DMS53 treated with DMSO at 0.1 percent for 48 hours (cell line): ENCODE measurements at regions not wholly inside any gene's neighbourhood (a gene's known extent, or its start where the extent isn't known, plus 50 kb on each side); places are given as distances from the start of the nearest gene placed in this dataset.
A peak's percentile ranks its signal among the peaks of the same experiment; 100 is the strongest.
"Not testable (repeated sequence)": the region's sequence is repeated elsewhere in the genome, so short reads cannot be mapped to it uniquely, and the experiment has no call there.

ENCODE experiments used
- DNase-seq: peaks from one replicate; lab custom pipeline; 2025; ENCODE audit not compliant: unreplicated experiment; lab: John Stamatoyannopoulos, UW

- DNase-seq = not testable (repeated sequence)
These were observed 1020.1 kb upstream of the MANEA start for GRCh38 chr6:94557207-94557606.

- DNase-seq = no peak
These were observed 1029.1 kb upstream of the MANEA start for GRCh38 chr6:94548201-94548600.

DNA sequence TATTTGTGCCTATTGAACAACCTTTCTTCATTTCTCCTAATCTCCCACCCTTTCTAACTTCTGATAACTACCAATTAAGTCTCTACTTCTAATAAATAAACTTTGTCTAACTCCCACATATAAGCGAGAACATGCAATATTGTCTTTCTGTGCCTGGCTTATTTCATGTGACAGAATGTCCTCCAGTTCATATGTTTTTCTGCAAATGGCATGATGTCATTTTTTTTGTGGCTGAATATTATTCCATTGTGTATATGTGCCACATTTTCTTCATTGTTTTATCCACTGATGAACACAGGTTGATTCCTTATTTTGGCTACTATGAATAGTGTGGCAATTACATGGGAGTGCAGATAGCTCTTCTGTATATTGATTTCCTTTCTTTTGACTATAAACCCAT lies 1041.5 kb upstream of the MANEA start:
- no peak for DNase-seq

- no peak for DNase-seq
These were observed 1065.7 kb upstream of the MANEA start for GRCh38 chr6:94511502-94512088.

- no peak for DNase-seq
These were observed 1066.5 kb upstream of the MANEA start for GRCh38 chr6:94510877-94511276.

- no peak for DNase-seq
These were observed 1075.8 kb upstream of the MANEA start for GRCh38 chr6:94501516-94501915.

- DNase-seq = no peak
These were observed 1078.7 kb upstream of the EPHA7 start for GRCh38 chr6:94498099-94498498.

- no peak for DNase-seq
These were observed 1075.1 kb upstream of the EPHA7 start for GRCh38 chr6:94494500-94494899.

DNA sequence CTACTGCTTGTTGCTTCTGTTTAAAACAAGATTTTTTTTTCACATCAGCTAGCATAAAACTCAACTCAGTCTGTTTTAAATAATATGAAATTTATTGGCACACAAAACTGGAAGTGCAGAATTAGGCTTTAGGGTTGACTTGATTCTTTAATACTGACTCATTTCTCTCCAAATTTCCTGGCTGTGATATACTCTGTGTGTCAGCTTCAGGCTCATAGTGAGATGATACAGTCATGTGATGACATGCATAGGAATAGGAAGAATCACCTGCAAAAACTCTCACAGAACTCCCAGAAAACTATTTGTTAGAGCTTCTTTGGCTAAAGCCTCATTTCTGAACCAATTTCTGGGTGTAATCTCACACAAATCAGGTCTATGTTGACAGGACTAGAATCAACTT lies 1068.0 kb upstream of the EPHA7 start:
- DNase-seq = no peak

- DNase-seq = peak; percentile 49
These were observed 1059.0 kb upstream of the EPHA7 start for GRCh38 chr6:94478133-94479005.

GRCh38 chr6:94468830-94469229 lies 1049.5 kb upstream of the EPHA7 start:
- DNase-seq = no peak

GRCh38 chr6:94464018-94464510 lies 1044.7 kb upstream of the EPHA7 start:
- no peak for DNase-seq

DNA sequence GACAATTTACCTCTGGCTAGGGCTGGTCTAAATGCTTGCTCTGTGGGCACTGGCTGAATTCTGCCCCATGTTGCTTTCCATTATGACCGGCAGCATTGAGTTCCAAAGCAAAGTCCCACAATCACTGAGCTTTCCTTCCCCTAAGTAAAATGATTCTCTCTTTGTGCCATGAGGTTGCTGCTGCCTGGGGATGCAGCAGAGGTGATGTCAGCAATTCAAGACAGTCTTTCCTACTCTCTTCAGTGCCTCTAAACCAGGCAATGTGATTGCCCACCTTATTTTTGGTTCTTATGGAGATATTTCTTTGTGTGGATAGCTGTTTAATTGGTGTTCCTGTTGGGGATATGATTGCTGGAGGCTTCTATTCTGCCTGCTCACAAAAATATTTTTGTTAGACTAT lies 1043.9 kb upstream of the EPHA7 start:
- no peak for DNase-seq

- peak; percentile 46 for DNase-seq
These were observed 1042.9 kb upstream of the EPHA7 start for GRCh38 chr6:94462231-94462630.

DNA sequence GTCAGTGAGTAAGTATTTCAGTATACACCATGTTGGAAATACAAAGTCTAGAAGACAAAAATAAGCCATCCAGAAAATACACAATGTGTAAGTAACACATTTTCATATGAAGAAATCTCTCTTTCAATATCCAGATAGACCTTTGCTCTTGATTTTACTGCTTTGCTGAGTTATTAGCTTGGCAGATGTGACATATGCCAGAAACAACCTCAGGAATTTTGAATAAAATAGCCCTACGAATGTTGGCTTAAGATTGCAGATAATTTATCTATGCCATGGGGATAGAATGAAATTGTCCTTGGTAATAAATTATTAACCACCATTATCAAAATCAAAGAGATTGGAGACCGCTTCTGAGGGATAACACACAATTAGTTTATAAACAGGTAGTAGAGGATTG lies 1036.9 kb upstream of the EPHA7 start:
- DNase-seq = no peak

- DNase-seq = no peak
These were observed 1034.9 kb upstream of the EPHA7 start for GRCh38 chr6:94454231-94454630.

DNA sequence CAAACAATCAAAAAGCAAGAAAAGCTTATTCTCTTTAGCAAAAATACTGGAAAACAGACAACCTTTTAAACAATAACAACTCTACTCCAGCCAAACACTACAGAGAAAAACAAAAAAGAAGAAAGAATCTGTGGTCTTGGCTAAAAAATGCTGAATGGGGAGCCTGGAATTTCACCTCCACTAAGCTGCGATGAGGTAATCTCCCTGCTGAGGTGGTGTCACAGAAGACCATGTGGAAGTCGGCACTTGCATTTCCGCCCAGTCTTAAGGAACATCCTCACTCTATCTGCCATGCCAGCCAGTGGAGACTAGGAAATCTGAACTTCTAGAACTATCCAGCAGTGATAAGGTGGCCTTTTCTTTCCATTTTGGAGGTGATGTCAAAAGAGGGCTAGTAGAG lies 1026.8 kb upstream of the EPHA7 start:
- no peak for DNase-seq

DNA sequence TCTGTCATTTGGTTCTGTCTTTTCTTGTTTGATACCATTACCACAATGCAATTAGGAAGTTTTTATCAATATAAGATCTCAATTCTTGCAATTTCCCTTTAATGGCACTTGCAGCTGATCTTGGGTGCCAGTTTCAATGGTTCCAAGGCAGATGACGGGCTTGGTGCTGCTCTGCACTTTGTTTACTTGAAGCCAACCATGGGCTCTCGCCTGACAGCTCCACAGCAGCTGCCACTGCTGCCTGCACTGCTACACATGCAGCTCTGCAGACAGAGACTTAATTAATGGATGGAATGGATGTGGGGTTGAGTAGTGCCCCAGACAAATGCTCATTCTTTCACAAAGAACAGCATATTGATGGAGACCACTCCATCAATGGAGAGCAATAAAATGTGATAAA lies 1024.3 kb upstream of the EPHA7 start:
- no peak for DNase-seq

DNA sequence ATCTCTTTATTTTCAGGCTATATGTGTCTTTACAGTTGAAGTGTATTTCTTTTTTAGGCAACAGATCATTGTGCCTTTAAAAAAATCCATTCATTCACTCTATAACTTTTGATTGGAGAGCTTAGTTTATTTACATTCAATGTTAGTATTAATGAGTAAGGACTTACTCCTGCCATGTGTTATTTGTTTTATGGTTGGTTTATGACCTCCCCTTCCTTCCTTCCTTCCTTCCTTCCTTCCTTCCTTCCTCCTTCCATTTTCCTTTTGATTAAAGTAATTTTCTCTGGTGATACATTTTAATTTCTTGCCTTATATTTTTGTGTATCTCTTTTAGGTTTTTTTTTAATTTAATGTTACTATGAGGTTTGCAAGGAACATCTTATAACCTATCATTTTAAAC lies 1005.3 kb upstream of the EPHA7 start:
- DNase-seq = no peak

DNA sequence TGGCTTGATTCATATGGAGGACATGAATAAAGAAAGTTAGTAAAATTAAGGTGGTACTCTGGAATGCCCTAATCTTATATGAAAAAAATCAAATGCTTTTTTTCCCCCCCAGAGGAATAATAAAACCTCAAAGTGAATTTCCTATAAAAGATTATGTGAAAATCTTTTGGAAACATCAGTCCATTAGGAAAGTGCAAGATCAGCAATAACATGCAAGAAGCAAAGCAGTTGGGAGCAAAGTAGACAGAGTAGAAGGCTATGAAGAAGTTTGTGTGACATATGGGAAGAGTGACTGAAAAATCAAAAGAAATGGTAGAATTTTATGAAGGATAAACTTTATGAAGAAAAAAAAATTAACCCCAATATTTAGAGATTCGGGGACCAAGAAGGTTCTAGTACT lies 998.0 kb upstream of the EPHA7 start:
- no peak for DNase-seq

DNA sequence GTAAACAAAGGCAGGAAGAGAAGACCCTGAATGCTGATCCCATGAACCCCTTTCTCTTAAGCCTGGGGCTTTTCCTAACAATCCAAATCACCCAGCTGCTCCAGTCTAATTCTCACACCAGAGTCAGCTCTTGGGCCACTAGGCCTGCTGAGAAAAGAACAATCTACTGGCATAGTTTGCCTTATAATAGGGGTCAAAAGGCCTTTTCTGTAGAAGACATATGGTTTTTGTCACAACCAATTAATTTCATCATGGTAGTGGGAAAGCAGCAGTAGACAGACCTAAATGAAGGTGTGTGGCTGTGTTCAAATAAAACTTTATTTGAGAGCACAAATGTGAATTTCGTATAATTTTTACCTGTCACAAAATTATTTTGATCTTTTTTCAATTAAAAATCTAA lies 994.7 kb upstream of the EPHA7 start:
- no peak for DNase-seq

DNA sequence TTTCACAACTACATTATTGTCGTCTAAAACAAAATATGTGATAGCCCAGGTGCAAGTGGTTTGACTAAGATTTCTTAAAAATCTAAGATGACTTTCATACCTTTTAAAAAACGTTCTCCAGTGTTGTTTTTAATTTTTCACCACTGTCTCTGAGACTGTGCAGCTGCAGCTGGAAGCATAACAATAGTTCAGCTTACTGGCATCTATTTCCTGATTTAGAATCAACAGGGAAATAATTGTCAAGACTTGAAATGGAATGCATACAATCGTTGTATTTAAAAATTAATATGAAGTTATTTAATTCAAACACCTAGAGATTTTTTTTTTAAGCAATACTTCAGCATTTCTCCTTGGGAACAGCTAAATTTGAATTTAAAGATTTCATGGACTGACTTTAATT lies 982.0 kb upstream of the EPHA7 start:
- peak; percentile 6 for DNase-seq

- DNase-seq = no peak
These were observed 975.5 kb upstream of the EPHA7 start for GRCh38 chr6:94394822-94395221.
